HepG2 (cell line): ENCODE measurements at regions not wholly inside any gene's neighbourhood (a gene's known extent, or its start where the extent isn't known, plus 50 kb on each side); places are given as distances from the start of the nearest gene placed in this dataset.

ENCODE experiments used
- ATAC-seq: fragments of 200-7000 bp; cut with Tn5 transposase; 3 replicates; pipeline ENCODE4 v1.9.1; 2020; ENCODE audit warnings: mild to moderate bottlenecking, moderate library complexity
- BruUV-seq: library from RNA; stranded (reverse); fragments of 400-500 nt; replicated peaks from 2 replicates; lab custom pipeline; 2021; lab: Mats Ljungman, UMichigan
- CTCF ChIA-PET: fragments of 300-600 bp; formaldehyde crosslinking; extraction: SDS; loops from one replicate; lab custom pipeline; 2021; ENCODE audit warnings: low total read pairs, inconsistent platforms, low intra/inter-chr PET ratio; lab: Yijun Ruan, JAX
- POLR2A ChIA-PET: fragments of 350-600 bp; sonication (Branson Sonifier 250); formaldehyde crosslinking; loops from one replicate; lab custom pipeline; 2020; ENCODE audit warnings: antibody characterized with exemption, inconsistent platforms; lab: Yijun Ruan, JAX
- DNase-seq: peaks from one replicate; pipeline ENCODE4 v3.0.0-alpha.2; 2015; ENCODE audit warnings: low spot score
- FAIRE-seq: peaks from 3 replicates; lab custom pipeline; 2011; peaks lifted over from hg19 to GRCh38; lab: Jason Lieb, UNC
- H2AFZ ChIP-seq: one replicate; pipeline ENCODE4 v1.6.1; 2011; ENCODE audit warnings: low read length, inconsistent platforms
- H3K27ac ChIP-seq: fragments of 300-600 bp; 3 replicates; pipeline ENCODE4 v1.8.0; 2011; ENCODE audit warnings: mixed run types, mild to moderate bottlenecking, mixed read lengths, low read length, inconsistent platforms; ENCODE audit not compliant: insufficient read depth; ENCODE audit errors: extremely low read length
- H3K27me3 ChIP-seq, 2 experiments: fragments of 200-600 bp in 1 of 2; 2 replicates in 1 of 2; 3 replicates in 1 of 2; pipeline versions ENCODE4 v1.6.0 to v1.8.0; 2011; ENCODE audit warnings: low read length in 2 of 2, mild to moderate bottlenecking in 2 of 2, moderate library complexity in 2 of 2, inconsistent platforms in 1 of 2; ENCODE audit not compliant: insufficient read depth in 2 of 2, control insufficient read depth in 1 of 2
- H3K36me3 ChIP-seq, 2 experiments: fragments of 200-600 bp in 1 of 2; replicated peaks in 1 of 2; 2 replicates in 1 of 2; 3 replicates in 1 of 2; pipeline versions ENCODE4 v1.5.1 to v1.8.0; 2011; ENCODE audit warnings: low read length in 2 of 2, inconsistent platforms in 1 of 2; ENCODE audit not compliant: insufficient read depth in 2 of 2, control insufficient read depth in 1 of 2
- H3K4me1 ChIP-seq: 2 replicates; pipeline ENCODE4 v1.5.1; 2012; ENCODE audit warnings: low read length, inconsistent platforms; ENCODE audit not compliant: insufficient read depth
- H3K4me2 ChIP-seq: 2 replicates; pipeline ENCODE4 v1.6.0; 2011; ENCODE audit warnings: low read depth, low read length, inconsistent platforms
- H3K4me3 ChIP-seq, 3 experiments: fragments of 200-600 bp in 1 of 3; sonication (generic), shearing (Covaris generic) in 1 of 3; replicated peaks in 1 of 3; 2 replicates each; pipeline ENCODE4 v1.5.1; 2011 to 2016; ENCODE audit warnings: low read length in 3 of 3, inconsistent platforms in 2 of 3, low read depth in 2 of 3, mild to moderate bottlenecking in 2 of 3, control low read depth in 1 of 3, mixed read lengths in 1 of 3; ENCODE audit not compliant: insufficient read depth in 1 of 3
- H3K79me2 ChIP-seq: one replicate; pipeline ENCODE4 v1.6.1; 2011; ENCODE audit warnings: low read length, inconsistent platforms; ENCODE audit not compliant: insufficient read depth
- H3K9ac ChIP-seq: 2 replicates; pipeline ENCODE4 v1.6.0; 2011; ENCODE audit warnings: mild to moderate bottlenecking, low read depth, low read length, inconsistent platforms; ENCODE audit not compliant: insufficient read depth
- H3K9me3 ChIP-seq: 2 replicates; pipeline ENCODE4 v1.5.1; 2012; ENCODE audit warnings: mild to moderate bottlenecking, low read length
- H4K20me1 ChIP-seq: 2 replicates; pipeline ENCODE4 v1.6.0; 2011; ENCODE audit warnings: inconsistent platforms, mild to moderate bottlenecking, low read length, moderate library complexity; ENCODE audit not compliant: insufficient read depth
- ATM ChIP-seq: fragments of 450-650 bp; IDR thresholded peaks from 2 replicates; pipeline ENCODE4 v1.7.1; 2017; ENCODE audit warnings: mild to moderate bottlenecking, borderline replicate concordance
- CBX5 ChIP-seq: sonication (generic); formaldehyde crosslinking; IDR thresholded peaks from 2 replicates; pipeline ENCODE4 v1.4.0; 2020; ENCODE audit warnings: missing genetic modification reagents, borderline replicate concordance
- DPF2 ChIP-seq: sonication (generic); formaldehyde crosslinking; IDR thresholded peaks from 2 replicates; pipeline ENCODE4 v1.4.0; 2020; ENCODE audit warnings: mild to moderate bottlenecking, low read depth, missing genetic modification reagents, borderline replicate concordance
- ETV5 ChIP-seq: IDR thresholded peaks from 2 replicates; pipeline ENCODE4 v1.6.1; 2018; ENCODE audit warnings: missing biosample characterization, missing genetic modification reagents, inconsistent platforms, borderline replicate concordance
- GLI4 ChIP-seq: sonication (generic); formaldehyde crosslinking; IDR thresholded peaks from 2 replicates; pipeline ENCODE4 v1.5.1; 2020; ENCODE audit warnings: missing genetic modification reagents, mild to moderate bottlenecking, moderate library complexity, borderline replicate concordance
- HIC2 ChIP-seq: sonication (generic); formaldehyde crosslinking; IDR thresholded peaks from 2 replicates; pipeline ENCODE4 v1.9.0; 2022; ENCODE audit warnings: low read depth, missing genetic modification reagents
- HNRNPK ChIP-seq: fragments of 200-400 bp; formaldehyde crosslinking; IDR thresholded peaks from 2 replicates; pipeline ENCODE4 v1.6.1; 2018; ENCODE audit warnings: low read length, low read depth, moderate library complexity, mild to moderate bottlenecking; ENCODE audit not compliant: poor library complexity, severe bottlenecking
- JDP2 ChIP-seq: sonication (generic); formaldehyde crosslinking; IDR thresholded peaks from 2 replicates; pipeline ENCODE4 v1.8.1; 2022; ENCODE audit warnings: missing genetic modification reagents, borderline replicate concordance
- MAX ChIP-seq: IDR thresholded peaks from 2 replicates; pipeline ENCODE4 v1.6.1; 2012; ENCODE audit warnings: inconsistent platforms
- MXI1 ChIP-seq: IDR thresholded peaks from 3 replicates; pipeline ENCODE4 v1.6.1; 2012; ENCODE audit warnings: low read depth, low read length, inconsistent platforms, borderline replicate concordance
- THAP9 ChIP-seq: sonication (generic); formaldehyde crosslinking; IDR thresholded peaks from 2 replicates; pipeline ENCODE4; 2020; ENCODE audit warnings: missing genetic modification reagents, mild to moderate bottlenecking, borderline replicate concordance
- ZNF232 ChIP-seq: sonication (generic); formaldehyde crosslinking; IDR thresholded peaks from 2 replicates; pipeline ENCODE4 v1.4.0; 2020; ENCODE audit warnings: missing genetic modification reagents, borderline replicate concordance
- ZNF296 ChIP-seq: sonication (generic); formaldehyde crosslinking; conservative IDR thresholded peaks from 2 replicates; pipeline ENCODE4 v1.5.0; 2020; ENCODE audit warnings: mild to moderate bottlenecking, missing genetic modification reagents
- ZNF468 ChIP-seq: sonication (generic); formaldehyde crosslinking; IDR thresholded peaks from 2 replicates; pipeline ENCODE4 v1.8.0; 2022; ENCODE audit warnings: mild to moderate bottlenecking, moderate library complexity, missing genetic modification reagents
- ZNF781 ChIP-seq: sonication (generic); formaldehyde crosslinking; IDR thresholded peaks from 2 replicates; pipeline ENCODE4 v1.5.1; 2020; ENCODE audit warnings: borderline replicate concordance, mild to moderate bottlenecking, missing genetic modification reagents; ENCODE audit errors: not compliant biosample characterization
- ZNF790 ChIP-seq: sonication (generic); formaldehyde crosslinking; IDR thresholded peaks from 2 replicates; pipeline ENCODE4 v1.8.0; 2022; ENCODE audit warnings: missing genetic modification reagents, mild to moderate bottlenecking, borderline replicate concordance
- in situ Hi-C: cut with HindIII; loops from 2 replicates; pipeline ENCODE4 v1.10.0; 2017; ENCODE audit warnings: low pct_unique_long_range_greater_than_20kb; ENCODE audit not compliant: extremely low pct_ligation_motif_present
- intact Hi-C: fragments of 100-400 bp; cut with micrococcal nuclease; formaldehyde crosslinking; loops from one replicate; pipeline ENCODE4 v1.10.0; 2022; ENCODE audit not compliant: unreplicated experiment

- TF ChIP-seq ATM (no peak), ZNF781 (CRISPR knock-in tag) (no peak), GLI4 (CRISPR knock-in tag) (no peak), THAP9 (CRISPR knock-in tag) (no peak), ZNF296 (CRISPR knock-in tag) (no peak)
These were observed 102.9 kb upstream of the NFE2L3 start (continued) for GRCh38 chr7:26049081-26049480.

GRCh38 chr7:26051021-26051420, 101.0 kb upstream of the NFE2L3 start:
- in situ Hi-C loops: no loop called here
- no TSS peak for BruUV-seq
- Histone ChIP-seq H3K27me3 (no peaks in the 10 kb centered on the region), H3K79me2 (no peaks in the 10 kb centered on the region), H3K4me1 (peaks cover 7% of the 10 kb centered on the region), H3K27ac (no peak overlapping the region), H3K9me3 (no peaks in the 10 kb centered on the region), H3K4me2 (no peak overlapping the region), H2AFZ (no peak overlapping the region), H4K20me1 (no peaks in the 10 kb centered on the region), H3K9ac (no peak overlapping the region), H3K4me3 (no peak overlapping the region), H3K36me3 (no peaks in the 10 kb centered on the region)
- intact Hi-C loops: no loop called here
- ChIA-PET CTCF (no interaction called here), POLR2A (no interaction called here)
- no peak for ATAC-seq
- DNase-seq: no peak
- no peak for FAIRE-seq
- no peak for TF ChIP-seq ZNF790 (CRISPR knock-in tag)
- TF ChIP-seq JDP2 (CRISPR knock-in tag): no peak
- no peak for TF ChIP-seq CBX5
- TF ChIP-seq THAP9 (CRISPR knock-in tag): no peak
- no peak for TF ChIP-seq ETV5
- TF ChIP-seq DPF2 (CRISPR knock-in tag): no peak
- no peak for TF ChIP-seq HIC2 (CRISPR knock-in tag)
- TF ChIP-seq ZNF232 (CRISPR knock-in tag): no peak
- TF ChIP-seq MAX: no peak
- no peak for TF ChIP-seq HNRNPK
- TF ChIP-seq ZNF468: no peak
- no peak for TF ChIP-seq MXI1
